UCSD-AML1 (cell line): ENCODE measurements at regions not wholly inside any gene's neighbourhood (a gene's known extent, or its start where the extent isn't known, plus 50 kb on each side); places are given as distances from the start of the nearest gene placed in this dataset.
"Not testable (repeated sequence)": the region's sequence is repeated elsewhere in the genome, so short reads cannot be mapped to it uniquely, and the experiment has no call there.

Experiments
- DNase-seq: peaks from one replicate; lab custom pipeline; 2025; ENCODE audit not compliant: unreplicated experiment; lab: John Stamatoyannopoulos, UW

GRCh38 chr1:43108080-43108479 lies 64.0 kb downstream of the EBNA1BP2 start:
- no peak for DNase-seq

DNA sequence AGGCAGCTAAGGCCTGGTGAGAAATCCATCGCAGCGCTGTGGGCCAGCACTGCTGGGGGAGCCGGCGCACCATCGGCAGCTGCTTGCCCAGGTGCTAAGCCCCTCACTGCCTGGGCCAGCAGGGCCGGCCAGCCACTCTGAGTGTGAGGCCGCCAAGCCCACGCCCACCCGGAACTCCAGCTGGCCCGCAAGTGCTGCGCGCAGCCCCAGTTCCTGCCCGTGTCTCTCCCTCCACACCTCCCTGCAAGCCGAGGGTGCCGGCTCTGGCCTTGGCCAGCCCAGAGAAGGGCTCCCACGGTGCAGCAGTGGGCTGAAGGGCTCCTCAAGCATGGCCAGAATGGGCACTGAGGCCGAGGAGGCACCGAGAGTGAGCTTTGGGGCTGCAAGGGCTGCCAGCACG lies 64.4 kb downstream of the EBNA1BP2 start:
- DNase-seq = no peak

- no peak for DNase-seq
These were observed 67.9 kb downstream of the EBNA1BP2 start for GRCh38 chr1:43104027-43104763.

- DNase-seq = no peak
These were observed 71.0 kb downstream of the EBNA1BP2 start for GRCh38 chr1:43101061-43101460.

- no peak for DNase-seq
These were observed 73.9 kb downstream of the EBNA1BP2 start for GRCh38 chr1:43098200-43098599.

GRCh38 chr1:43096528-43096927 lies 75.6 kb downstream of the EBNA1BP2 start:
- DNase-seq = not testable (repeated sequence)

DNA sequence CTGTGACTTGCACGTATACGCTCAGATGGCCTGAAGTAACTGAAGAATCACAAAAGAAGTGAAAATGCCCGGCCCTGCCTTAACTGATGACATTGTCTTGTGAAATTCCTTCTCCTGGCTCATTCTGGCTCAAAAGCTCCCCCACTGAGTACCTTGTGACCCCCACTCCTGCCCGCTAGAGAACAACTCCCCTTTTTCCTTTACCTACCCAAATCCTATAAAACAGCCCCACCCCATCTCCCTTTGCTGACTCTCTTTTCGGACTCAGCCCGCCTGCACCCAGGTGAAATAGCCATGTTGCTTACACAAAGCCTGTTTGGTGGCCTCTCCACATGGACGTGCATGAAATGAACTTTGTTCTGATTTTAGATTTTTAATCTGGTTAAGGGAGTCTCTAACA lies 81.3 kb downstream of the EBNA1BP2 start:
- DNase-seq = not testable (repeated sequence)

DNA sequence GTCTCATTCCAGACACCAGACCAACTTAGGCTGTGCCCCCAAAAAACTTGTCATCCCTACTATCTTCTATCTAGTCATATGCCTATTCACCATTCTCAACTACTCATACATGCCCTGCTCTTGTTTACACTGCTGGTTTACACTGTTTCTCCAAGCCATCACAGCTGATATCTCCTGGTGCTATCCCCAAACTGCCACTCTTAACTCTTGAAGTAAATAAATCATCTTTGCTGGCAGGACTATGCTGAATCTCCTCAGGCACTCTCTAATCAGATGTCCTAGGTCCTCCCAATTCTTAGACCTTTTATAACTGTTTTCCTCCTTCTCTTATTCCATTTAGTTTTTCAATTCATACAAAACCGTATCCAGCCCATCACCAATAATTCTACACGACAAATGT lies 81.9 kb downstream of the EBNA1BP2 start:
- not testable (repeated sequence) for DNase-seq

DNA sequence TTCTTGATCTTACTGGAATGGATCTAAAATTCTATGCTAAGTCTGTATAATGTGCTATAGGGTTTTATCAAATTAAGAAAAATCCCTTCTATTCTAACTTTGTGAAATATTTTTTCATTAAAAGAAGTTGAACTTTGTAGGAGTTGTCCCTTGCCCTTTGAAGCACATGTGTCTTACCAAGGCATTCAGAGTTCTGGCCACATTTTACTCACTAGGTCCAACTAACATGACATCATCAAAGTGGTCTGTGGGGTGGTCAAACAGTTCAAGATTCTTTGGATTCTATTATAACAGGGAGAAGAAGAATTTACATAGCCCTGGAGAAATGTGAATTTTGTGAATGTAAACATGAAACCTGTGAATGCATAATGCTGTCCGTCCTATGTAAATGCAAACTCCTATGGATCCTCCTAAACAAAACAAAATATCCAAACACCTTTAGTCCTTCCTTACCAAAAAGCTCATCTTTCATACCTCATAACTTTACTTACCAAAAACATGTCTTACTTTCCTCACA lies 88.7 kb downstream of the EBNA1BP2 start:
- no peak for DNase-seq

GRCh38 chr1:43082740-43083139 lies 89.3 kb downstream of the EBNA1BP2 start:
- no peak for DNase-seq

DNA sequence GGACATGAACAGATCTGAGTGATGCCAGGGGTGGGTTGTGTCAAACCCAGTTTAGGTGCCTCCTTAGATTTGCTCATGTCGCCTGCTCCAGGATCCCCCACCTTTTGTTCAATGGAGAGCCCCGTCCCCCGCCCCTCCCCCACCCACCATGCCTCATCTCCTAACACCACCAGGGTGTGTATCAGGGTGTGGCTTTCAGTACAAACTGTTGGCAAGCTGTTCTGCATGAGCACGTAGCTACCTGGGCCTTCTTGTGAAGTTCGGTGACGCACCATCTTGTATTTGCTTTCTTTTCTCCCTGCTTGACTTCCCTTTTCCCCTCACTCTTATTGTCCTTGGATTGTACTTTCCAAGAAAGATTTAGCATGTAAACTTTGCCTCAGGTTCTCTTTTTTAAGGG lies 94.8 kb downstream of the EBNA1BP2 start:
- DNase-seq = no peak

DNA sequence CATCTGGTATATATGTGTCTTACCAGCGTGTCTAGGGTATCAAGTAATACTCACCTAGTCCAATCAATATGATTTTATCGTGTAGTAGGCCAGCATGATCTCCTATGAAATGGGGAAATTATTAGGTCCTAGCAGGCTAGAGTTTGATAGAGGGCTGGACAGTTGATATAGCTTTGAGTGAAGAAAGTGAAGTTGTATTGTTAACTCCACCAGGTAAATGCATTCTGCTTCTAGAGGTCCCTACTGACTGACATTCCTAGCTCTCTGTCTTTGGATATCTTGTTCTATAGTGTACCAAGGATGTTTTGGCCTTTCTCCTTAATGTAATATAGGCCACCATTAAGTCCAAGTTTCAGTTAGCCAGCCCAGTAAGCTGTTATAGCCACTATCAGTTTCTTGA lies 97.4 kb downstream of the EBNA1BP2 start:
- no peak for DNase-seq

DNA sequence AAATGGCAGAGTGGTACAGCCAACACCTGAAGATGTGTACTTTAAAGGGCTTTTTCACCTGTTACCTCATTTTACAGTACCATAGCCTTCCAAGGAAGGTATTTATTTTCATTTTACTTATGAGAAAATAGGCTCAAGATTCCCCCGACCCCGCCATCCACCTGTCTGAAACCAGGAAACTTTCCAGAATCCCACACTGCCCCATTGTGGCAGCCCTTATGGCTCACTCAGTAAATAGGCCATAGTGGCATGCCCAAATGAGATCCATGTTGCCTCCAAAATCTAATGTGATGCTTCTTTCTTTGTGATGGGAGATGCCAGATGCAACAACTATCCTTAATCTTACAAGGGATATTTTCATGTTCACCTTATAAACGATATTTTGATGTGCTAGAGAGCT lies 97.8 kb downstream of the EBNA1BP2 start:
- DNase-seq = no peak

- DNase-seq = peak; percentile 64
These were observed 98.4 kb downstream of the EBNA1BP2 start for GRCh38 chr1:43073490-43074230.

DNA sequence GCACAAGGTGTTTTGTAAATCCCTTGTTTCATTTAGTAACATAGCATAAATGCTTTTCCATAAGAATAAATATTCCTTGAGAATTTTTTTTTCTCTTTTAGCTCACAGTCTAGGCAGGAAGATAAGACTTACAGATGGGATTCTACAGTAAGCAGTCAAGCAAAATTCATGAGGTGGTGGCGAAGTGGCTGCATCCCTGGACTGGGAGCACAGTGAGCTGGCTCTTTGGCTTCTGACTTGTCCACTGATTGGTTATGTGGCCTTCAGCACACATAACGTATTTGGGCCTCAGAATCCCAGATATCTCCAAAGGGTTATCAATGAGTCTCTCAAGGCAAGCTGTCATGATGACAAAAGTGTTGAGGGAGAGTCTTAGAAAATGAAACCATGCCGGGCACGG lies 99.8 kb downstream of the EBNA1BP2 start:
- DNase-seq = no peak

DNA sequence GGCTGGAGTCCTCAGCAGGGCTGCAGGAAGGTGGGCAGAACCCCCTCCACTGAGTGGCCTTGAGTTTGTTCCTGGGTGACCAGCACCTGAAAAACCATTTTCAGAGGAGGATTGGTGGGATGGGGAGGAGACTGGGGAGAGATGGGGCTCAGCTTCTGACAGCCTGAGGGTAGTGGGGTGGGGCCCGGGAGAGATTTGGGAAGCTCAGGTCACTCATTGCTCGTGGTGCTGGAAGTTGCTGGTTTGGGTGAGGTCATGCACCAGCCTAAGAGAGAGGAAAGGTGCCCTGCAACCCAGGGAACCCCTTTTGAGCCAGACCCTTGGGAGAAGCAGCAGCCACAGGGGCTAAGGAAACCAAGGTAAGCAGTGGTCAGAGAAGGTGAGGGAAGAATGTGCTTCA lies 100.8 kb downstream of the EBNA1BP2 start:
- DNase-seq = no peak

GRCh38 chr1:43069461-43070050 lies 102.5 kb downstream of the EBNA1BP2 start:
- DNase-seq = no peak

DNA sequence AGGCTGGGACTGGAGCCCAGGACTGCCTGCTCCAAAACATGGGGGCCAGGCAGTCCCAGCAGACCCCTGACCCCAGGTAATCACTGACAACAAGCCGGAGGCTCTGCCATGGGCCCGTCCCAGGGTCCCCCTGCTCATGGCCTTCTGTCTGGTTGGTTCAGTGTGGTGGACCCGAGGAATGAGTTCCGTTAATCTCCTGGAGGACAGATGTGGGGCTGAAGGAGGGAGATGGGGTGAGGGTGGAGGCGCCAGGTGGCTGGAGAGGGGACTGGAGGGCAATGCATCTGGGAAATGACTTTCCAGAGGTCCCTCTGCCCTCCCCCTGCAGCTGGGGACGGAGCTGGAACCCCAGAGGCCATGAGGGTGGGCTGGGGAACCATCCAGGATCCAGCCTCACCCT lies 103.2 kb downstream of the EBNA1BP2 start:
- no peak for DNase-seq

DNA sequence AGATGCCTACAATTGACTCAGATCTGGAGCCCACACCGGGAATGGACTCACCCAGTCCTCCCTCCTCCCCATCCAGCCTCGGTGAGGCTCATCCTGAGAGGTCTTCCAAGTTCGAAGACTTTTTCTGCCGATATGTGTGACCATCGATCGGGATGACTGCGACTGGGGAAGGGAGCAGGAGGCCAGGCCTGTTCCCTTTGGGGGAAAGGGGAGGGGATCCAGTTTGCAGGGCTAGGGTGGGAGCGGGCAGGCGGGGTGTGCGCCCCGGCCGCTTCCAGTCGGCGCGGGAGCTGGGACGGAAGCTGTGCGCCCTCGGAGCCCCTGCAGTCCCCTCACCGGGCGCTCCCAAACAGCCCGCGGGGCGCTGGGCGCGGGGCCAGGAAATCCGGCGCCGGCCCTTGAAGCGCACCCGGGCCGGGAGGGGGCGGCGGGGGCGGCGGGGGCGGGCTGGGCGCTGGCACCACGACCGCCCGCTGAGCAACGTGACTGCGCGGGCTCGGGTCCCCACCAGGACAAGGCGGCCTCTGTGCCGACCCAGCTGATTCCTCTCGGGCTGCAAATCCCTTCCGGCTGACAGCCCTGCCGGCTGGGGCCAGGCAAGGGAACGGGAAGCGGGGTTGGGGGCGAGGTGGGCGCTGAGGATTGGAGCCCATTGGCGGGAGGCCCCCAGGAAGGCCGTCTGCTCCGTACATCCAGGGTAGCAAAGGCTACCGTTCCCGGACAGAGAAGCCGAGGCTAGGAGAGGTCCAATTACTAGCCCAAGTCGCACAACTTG lies 103.9 kb downstream of the EBNA1BP2 start:
- peak; percentile 27 for DNase-seq

- DNase-seq = no peak
These were observed 104.8 kb downstream of the EBNA1BP2 start for GRCh38 chr1:43067233-43067745.

DNA sequence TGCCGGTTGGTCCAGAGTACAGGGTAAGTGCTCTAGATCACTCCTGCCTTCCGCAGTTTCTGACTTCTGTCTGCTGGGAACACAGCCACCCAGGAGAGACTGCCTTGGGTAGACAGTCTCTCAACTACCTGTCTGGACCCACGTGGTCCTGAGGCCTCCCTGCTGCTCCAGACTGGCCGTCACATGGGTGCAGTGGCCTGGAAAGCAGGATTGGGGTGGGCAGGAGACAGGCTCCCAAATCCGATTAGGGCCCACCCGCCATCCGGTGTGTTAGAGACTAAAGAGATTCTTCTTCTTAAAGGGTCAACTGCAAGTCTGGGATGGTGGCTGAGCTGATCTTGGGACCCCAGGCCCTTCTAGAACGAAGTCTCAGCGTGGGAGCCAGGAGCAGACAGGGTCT lies 105.5 kb downstream of the EBNA1BP2 start:
- DNase-seq = no peak
